Keratinocyte (primary cell): ENCODE measurements at regions not wholly inside any gene's neighbourhood (a gene's known extent, or its start where the extent isn't known, plus 50 kb on each side); places are given as distances from the start of the nearest gene placed in this dataset.
"Not testable (repeated sequence)": the region's sequence is repeated elsewhere in the genome, so short reads cannot be mapped to it uniquely, and the experiment has no call there.

Source experiments
- DNase-seq: peaks from one replicate; pipeline ENCODE4 v3.0.0-alpha.2; 2011; ENCODE audit warnings: low read depth, missing footprints, low spot score
- FAIRE-seq: peaks from 2 replicates; lab custom pipeline; 2011; peaks lifted over from hg19 to GRCh38; lab: Jason Lieb, UNC
- H2AFZ ChIP-seq: 2 replicates; pipeline ENCODE4 v1.6.0; 2012; ENCODE audit warnings: low read length, control low read depth, inconsistent platforms; ENCODE audit not compliant: control insufficient read depth
- H3K27ac ChIP-seq: 2 replicates; pipeline ENCODE4 v1.5.1; 2011; ENCODE audit warnings: low read length; ENCODE audit not compliant: control insufficient read depth, insufficient read depth
- H3K27me3 ChIP-seq: 3 replicates; pipeline ENCODE4 v1.6.0; 2011; ENCODE audit warnings: low read length; ENCODE audit not compliant: control insufficient read depth, insufficient read depth; ENCODE audit errors: extremely low read depth
- H3K36me3 ChIP-seq, 2 experiments: 2 replicates in 1 of 2; 3 replicates in 1 of 2; pipeline ENCODE4 v1.5.1; 2011; ENCODE audit warnings: low read length in 2 of 2, mild to moderate bottlenecking in 1 of 2; ENCODE audit not compliant: control insufficient read depth in 2 of 2, insufficient read depth in 2 of 2; ENCODE audit errors: extremely low read depth in 1 of 2
- H3K4me1 ChIP-seq: 3 replicates; pipeline ENCODE4 v1.5.1; 2011; ENCODE audit warnings: low read length; ENCODE audit not compliant: control insufficient read depth, insufficient read depth; ENCODE audit errors: extremely low read depth
- H3K4me2 ChIP-seq: 3 replicates; pipeline ENCODE4 v1.6.0; 2011; ENCODE audit warnings: low read depth, low read length; ENCODE audit not compliant: control insufficient read depth, insufficient read depth; ENCODE audit errors: extremely low read depth
- H3K4me3 ChIP-seq, 3 experiments: fragments of 200-600 bp in 1 of 3; sonication (generic) in 1 of 3; 2 replicates in 2 of 3; 3 replicates in 1 of 3; pipeline ENCODE4 v1.5.1; 2011 to 2016; ENCODE audit warnings: low read length in 3 of 3, mild to moderate bottlenecking in 3 of 3, control low read depth in 2 of 3, inconsistent platforms in 1 of 3, low read depth in 1 of 3, mixed read lengths in 1 of 3, mixed run types in 1 of 3, moderate library complexity in 1 of 3; ENCODE audit not compliant: control insufficient read depth in 2 of 3, insufficient read depth in 2 of 3; ENCODE audit errors: extremely low read depth in 1 of 3
- H3K79me2 ChIP-seq: 2 replicates; pipeline ENCODE4 v1.6.0; 2012; ENCODE audit warnings: low read length; ENCODE audit not compliant: control insufficient read depth, insufficient read depth
- H3K9ac ChIP-seq: 3 replicates; pipeline ENCODE4 v1.6.0; 2011; ENCODE audit warnings: low read length; ENCODE audit not compliant: control insufficient read depth, insufficient read depth; ENCODE audit errors: extremely low read depth
- H3K9me1 ChIP-seq: 3 replicates; pipeline ENCODE4 v1.6.0; 2011; ENCODE audit warnings: low read length; ENCODE audit not compliant: control insufficient read depth, insufficient read depth; ENCODE audit errors: extremely low read depth
- H3K9me3 ChIP-seq: 2 replicates; pipeline ENCODE4 v1.5.1; 2012; ENCODE audit warnings: low read depth, low read length; ENCODE audit not compliant: control insufficient read depth
- H4K20me1 ChIP-seq: 3 replicates; pipeline ENCODE4 v1.6.0; 2011; ENCODE audit warnings: low read length; ENCODE audit not compliant: control insufficient read depth, insufficient read depth; ENCODE audit errors: extremely low read depth
- CTCF ChIP-seq, 3 experiments: IDR thresholded peaks in 1 of 3; conservative IDR thresholded peaks in 1 of 3; optimal IDR thresholded peaks in 1 of 3; 2 replicates in 2 of 3; 3 replicates in 1 of 3; pipeline versions ENCODE3 to v1.5.1; 2011; ENCODE audit warnings: low read length in 3 of 3, mild to moderate bottlenecking in 3 of 3, moderate library complexity in 2 of 3, control low read depth in 1 of 3, inconsistent platforms in 1 of 3; ENCODE audit not compliant: insufficient read depth in 2 of 3; ENCODE audit errors: extremely low read depth in 1 of 3
- EZH2 ChIP-seq: IDR thresholded peaks from one replicate; pipeline ENCODE4 v1.6.1; 2012; ENCODE audit warnings: inconsistent platforms, mild to moderate bottlenecking, low read length, moderate library complexity
- dilution Hi-C: fragments of 300-500 bp; cut with MboI; formaldehyde crosslinking; loops from one replicate; pipeline ENCODE4 v1.7.0; 2020; ENCODE audit warnings: low sequenced_read_pairs; ENCODE audit not compliant: extremely low pct_ligation_motif_present

GRCh38 chr15:77830051-77830468 is 197.3 kb upstream of the LINGO1 start:
- Histone ChIP-seq H3K27ac (no peak overlapping the region), H3K27me3 (peaks cover 18% of the 10 kb centered on the region), H3K9ac (no peak overlapping the region), H3K9me1 (no peaks in the 10 kb centered on the region), H3K4me2 (no peak overlapping the region), H3K36me3 (no peaks in the 10 kb centered on the region), H2AFZ (no peak overlapping the region), H3K9me3 (no peaks in the 10 kb centered on the region), H3K79me2 (no peaks in the 10 kb centered on the region), H3K4me1 (no peaks in the 10 kb centered on the region), H3K4me3 (no peak overlapping the region), H4K20me1 (no peaks in the 10 kb centered on the region)
- FAIRE-seq (no peak), DNase-seq (no peak)
- dilution Hi-C loops = no loop called here
- TF ChIP-seq EZH2 = no peak
- no peak for TF ChIP-seq CTCF (optimal IDR thresholded peaks at IDR 0.05 in 1 of 3, IDR thresholded peaks at IDR 0.05 in 1 of 3, conservative IDR thresholded peaks at IDR 0.05 in 1 of 3; ENCODE audit: extremely low read depth in 1 of 3, insufficient read depth in 2 of 3, low read length in 3 of 3)

- FAIRE-seq, H3K9ac ChIP-seq, H3K4me3 ChIP-seq, H3K27ac ChIP-seq, dilution Hi-C loops, H3K9me1 ChIP-seq, H3K36me3 ChIP-seq, H3K79me2 ChIP-seq, H4K20me1 ChIP-seq, H3K9me3 ChIP-seq, H3K4me1 ChIP-seq, H3K4me2 ChIP-seq, H2AFZ ChIP-seq, DNase-seq: not testable (repeated sequence)
- peaks cover 17% of the 10 kb centered on the region for H3K27me3 ChIP-seq
Measured at GRCh38 chr15:77829331-77829730, 196.6 kb upstream of the LINGO1 start.

- no peaks in the 10 kb centered on the region for H3K9me3 ChIP-seq
- no peak for DNase-seq
- H3K27ac ChIP-seq = no peak overlapping the region
- no peaks in the 10 kb centered on the region for H3K36me3 ChIP-seq
- H3K4me1 ChIP-seq = no peaks in the 10 kb centered on the region
- H4K20me1 ChIP-seq = no peaks in the 10 kb centered on the region
- TF ChIP-seq EZH2 (no peak), CTCF (optimal IDR thresholded peaks at IDR 0.05 in 1 of 3, IDR thresholded peaks at IDR 0.05 in 1 of 3, conservative IDR thresholded peaks at IDR 0.05 in 1 of 3; ENCODE audit: extremely low read depth in 1 of 3, insufficient read depth in 2 of 3, low read length in 3 of 3) (no peak)
- H2AFZ ChIP-seq = no peak overlapping the region
- H3K4me2 ChIP-seq = no peak overlapping the region
- H3K9me1 ChIP-seq = no peaks in the 10 kb centered on the region
- no peaks in the 10 kb centered on the region for H3K79me2 ChIP-seq
- dilution Hi-C loops = no loop called here
- FAIRE-seq = no peak
- H3K4me3 ChIP-seq = no peak overlapping the region
- H3K27me3 ChIP-seq = peaks cover 15% of the 10 kb centered on the region
- no peak overlapping the region for H3K9ac ChIP-seq
Measured at GRCh38 chr15:77827860-77828259, 195.1 kb upstream of the LINGO1 start.
